ENCODE measurements at regions not wholly inside any gene's neighbourhood (a gene's known extent, or its start where the extent isn't known, plus 50 kb on each side); places are given as distances from the start of the nearest gene placed in this dataset.

DNA sequence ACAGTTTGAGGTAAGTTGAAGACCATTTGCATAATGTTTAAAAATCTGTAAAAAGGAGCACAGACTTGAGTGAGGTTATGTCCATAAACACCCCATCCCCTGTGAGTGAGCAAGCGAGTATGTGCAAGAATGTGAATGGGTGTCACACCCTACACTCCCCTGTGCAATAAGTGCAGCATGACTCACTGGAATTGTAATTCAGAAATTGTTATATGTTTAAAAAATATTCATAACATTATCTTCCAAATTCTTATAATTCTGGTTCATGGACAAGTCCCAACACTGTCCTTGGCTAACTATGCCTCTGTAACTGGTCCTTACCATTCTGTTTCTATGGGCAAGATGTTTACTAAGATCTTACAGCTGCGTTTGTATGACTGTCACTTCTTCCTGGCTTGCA, 207.8 kb upstream of the FAR2 start:
- DNase-seq = peak; percentile 44
- H3K27ac ChIP-seq (ENCODE audit: low read length) = no peak overlapping the region
- H3K36me3 ChIP-seq (ENCODE audit: control insufficient read depth, insufficient read depth, low read length) = no peaks in the 10 kb centered on the region
- no peaks in the 10 kb centered on the region for H3K9me3 ChIP-seq (replicated peaks; ENCODE audit: control insufficient read depth, low read depth, low read length)
- no peaks in the 10 kb centered on the region for H3K27me3 ChIP-seq (ENCODE audit: control insufficient read depth, insufficient read depth, low read length)
- no peaks in the 10 kb centered on the region for H3K4me1 ChIP-seq (ENCODE audit: control insufficient read depth, insufficient read depth, low read length)
- no CpG with 5 or more reads among the region's 2 CpGs for WGBS (ENCODE audit: insufficient coverage)
- no peak overlapping the region for H3K4me3 ChIP-seq (ENCODE audit: low read length)

- H3K36me3 ChIP-seq (ENCODE audit: control insufficient read depth, insufficient read depth, low read length) = no peaks in the 10 kb centered on the region
- 59% methylated on average over 6 of the region's 6 CpGs for WGBS (ENCODE audit: insufficient coverage)
- H3K27ac ChIP-seq (ENCODE audit: low read length) = no peak overlapping the region
- DNase-seq = no peak
- no peaks in the 10 kb centered on the region for H3K4me1 ChIP-seq (ENCODE audit: control insufficient read depth, insufficient read depth, low read length)
- H3K27me3 ChIP-seq (ENCODE audit: control insufficient read depth, insufficient read depth, low read length) = no peaks in the 10 kb centered on the region
- no peaks in the 10 kb centered on the region for H3K9me3 ChIP-seq (replicated peaks; ENCODE audit: control insufficient read depth, low read depth, low read length)
- no peak overlapping the region for H3K4me3 ChIP-seq (ENCODE audit: low read length)
Observed at GRCh38 chr12:28946361-28946760, 202.7 kb upstream of the FAR2 start.

DNA sequence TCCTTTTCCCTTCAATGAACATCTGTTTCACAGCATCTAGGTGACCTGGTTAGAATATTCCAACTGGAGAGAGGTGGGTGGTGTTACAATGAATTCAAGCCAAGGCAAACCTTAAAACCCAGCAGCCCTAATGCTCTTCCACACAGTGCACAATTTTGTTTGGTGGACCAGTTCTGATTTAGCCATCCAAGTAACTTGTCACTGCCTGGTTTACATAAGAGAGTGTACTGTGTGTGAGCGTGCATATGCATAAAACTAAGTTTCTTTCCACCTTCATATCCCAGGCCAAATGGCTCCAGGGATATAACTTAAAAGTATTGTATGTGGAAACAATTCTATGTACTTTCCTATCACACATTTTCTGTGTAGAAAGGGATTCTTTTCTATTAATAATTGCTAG, 200.4 kb upstream of the FAR2 start:
- no CpG with 5 or more reads among the region's 1 CpG for WGBS (ENCODE audit: insufficient coverage)
- Histone ChIP-seq H3K4me1 (ENCODE audit: control insufficient read depth, insufficient read depth, low read length) (no peaks in the 10 kb centered on the region), H3K27ac (ENCODE audit: low read length) (no peak overlapping the region), H3K4me3 (ENCODE audit: low read length) (no peak overlapping the region), H3K36me3 (ENCODE audit: control insufficient read depth, insufficient read depth, low read length) (no peaks in the 10 kb centered on the region), H3K27me3 (ENCODE audit: control insufficient read depth, insufficient read depth, low read length) (no peaks in the 10 kb centered on the region), H3K9me3 (replicated peaks; ENCODE audit: control insufficient read depth, low read depth, low read length) (no peaks in the 10 kb centered on the region)
- no peak for DNase-seq

GRCh38 chr12:28949184-28949583, 199.9 kb upstream of the FAR2 start:
- no peak overlapping the region for H3K27ac ChIP-seq (ENCODE audit: low read length)
- H3K4me1 ChIP-seq (ENCODE audit: control insufficient read depth, insufficient read depth, low read length) = no peaks in the 10 kb centered on the region
- H3K27me3 ChIP-seq (ENCODE audit: control insufficient read depth, insufficient read depth, low read length) = no peaks in the 10 kb centered on the region
- no CpG with 5 or more reads among the region's 1 CpG for WGBS (ENCODE audit: insufficient coverage)
- no peaks in the 10 kb centered on the region for H3K9me3 ChIP-seq (replicated peaks; ENCODE audit: control insufficient read depth, low read depth, low read length)
- no peak overlapping the region for H3K4me3 ChIP-seq (ENCODE audit: low read length)
- DNase-seq = no peak
- H3K36me3 ChIP-seq (ENCODE audit: control insufficient read depth, insufficient read depth, low read length) = no peaks in the 10 kb centered on the region

DNA sequence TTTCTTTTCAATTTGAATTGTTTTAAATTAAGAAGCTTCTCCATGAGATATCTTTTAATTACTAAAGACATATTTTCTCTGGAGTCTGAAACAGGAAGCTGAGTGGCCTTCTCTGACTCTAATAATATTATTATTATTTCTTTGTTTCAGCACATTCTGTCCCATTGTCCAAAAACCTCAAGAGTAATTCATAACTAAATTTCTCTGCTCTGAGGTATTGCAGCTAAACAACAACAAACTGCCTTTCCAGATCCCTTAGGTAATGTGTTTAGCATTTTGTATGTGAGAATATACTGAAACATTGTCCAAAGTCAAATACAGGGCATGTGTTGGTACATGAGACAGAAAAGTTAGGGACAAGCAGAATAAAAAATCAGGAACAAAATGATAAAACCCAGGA, 199.0 kb upstream of the FAR2 start:
- DNase-seq = no peak
- no peaks in the 10 kb centered on the region for H3K4me1 ChIP-seq (ENCODE audit: control insufficient read depth, insufficient read depth, low read length)
- no peak overlapping the region for H3K27ac ChIP-seq (ENCODE audit: low read length)
- H3K4me3 ChIP-seq (ENCODE audit: low read length) = no peak overlapping the region
- H3K9me3 ChIP-seq (replicated peaks; ENCODE audit: control insufficient read depth, low read depth, low read length) = no peaks in the 10 kb centered on the region
- no peaks in the 10 kb centered on the region for H3K36me3 ChIP-seq (ENCODE audit: control insufficient read depth, insufficient read depth, low read length)
- no peaks in the 10 kb centered on the region for H3K27me3 ChIP-seq (ENCODE audit: control insufficient read depth, insufficient read depth, low read length)

GRCh38 chr12:28951935-28952334, 197.1 kb upstream of the FAR2 start:
- 55% methylated on average over 1 of the region's 1 CpG for WGBS (ENCODE audit: insufficient coverage)
- Histone ChIP-seq H3K27me3 (ENCODE audit: control insufficient read depth, insufficient read depth, low read length) (no peaks in the 10 kb centered on the region), H3K36me3 (ENCODE audit: control insufficient read depth, insufficient read depth, low read length) (no peaks in the 10 kb centered on the region), H3K27ac (ENCODE audit: low read length) (no peak overlapping the region), H3K4me3 (ENCODE audit: low read length) (no peak overlapping the region), H3K9me3 (replicated peaks; ENCODE audit: control insufficient read depth, low read depth, low read length) (no peaks in the 10 kb centered on the region), H3K4me1 (ENCODE audit: control insufficient read depth, insufficient read depth, low read length) (no peaks in the 10 kb centered on the region)
- DNase-seq = no peak

DNA sequence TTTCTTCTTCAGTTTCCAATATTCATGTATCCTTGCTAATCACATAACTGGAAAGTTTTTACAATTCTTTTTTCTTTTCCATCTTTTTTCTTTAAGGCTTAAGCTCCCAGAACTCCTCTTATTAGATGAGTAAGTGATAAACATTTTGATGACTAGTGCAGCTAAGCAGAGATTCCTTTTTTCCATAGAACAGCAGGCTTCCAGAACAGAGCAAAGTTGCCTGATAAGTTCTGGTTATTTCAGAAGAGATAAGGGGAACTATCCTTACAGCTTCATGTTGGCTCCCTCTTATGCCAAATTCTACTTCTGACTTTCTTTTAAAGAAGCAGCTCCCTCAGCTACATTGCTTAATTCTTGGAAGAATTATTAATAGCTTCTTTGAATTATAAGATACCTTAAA, 194.7 kb upstream of the FAR2 start:
- H3K9me3 ChIP-seq (replicated peaks; ENCODE audit: control insufficient read depth, low read depth, low read length) = no peaks in the 10 kb centered on the region
- DNase-seq = peak; percentile 15
- H3K4me1 ChIP-seq (ENCODE audit: control insufficient read depth, insufficient read depth, low read length) = no peaks in the 10 kb centered on the region
- no peak overlapping the region for H3K4me3 ChIP-seq (ENCODE audit: low read length)
- no peak overlapping the region for H3K27ac ChIP-seq (ENCODE audit: low read length)
- H3K36me3 ChIP-seq (ENCODE audit: control insufficient read depth, insufficient read depth, low read length) = no peaks in the 10 kb centered on the region
- H3K27me3 ChIP-seq (ENCODE audit: control insufficient read depth, insufficient read depth, low read length) = no peaks in the 10 kb centered on the region

GRCh38 chr12:28955491-28955890, 193.6 kb upstream of the FAR2 start:
- H3K36me3 ChIP-seq (ENCODE audit: control insufficient read depth, insufficient read depth, low read length) = no peaks in the 10 kb centered on the region
- no peak overlapping the region for H3K27ac ChIP-seq (ENCODE audit: low read length)
- H3K9me3 ChIP-seq (replicated peaks; ENCODE audit: control insufficient read depth, low read depth, low read length) = no peaks in the 10 kb centered on the region
- no peak for DNase-seq
- H3K4me3 ChIP-seq (ENCODE audit: low read length) = no peak overlapping the region
- H3K4me1 ChIP-seq (ENCODE audit: control insufficient read depth, insufficient read depth, low read length) = no peaks in the 10 kb centered on the region
- WGBS (ENCODE audit: insufficient coverage) = no CpG with 5 or more reads among the region's 2 CpGs
- H3K27me3 ChIP-seq (ENCODE audit: control insufficient read depth, insufficient read depth, low read length) = no peaks in the 10 kb centered on the region

- Histone ChIP-seq H3K27ac (ENCODE audit: low read length) (no peak overlapping the region), H3K36me3 (ENCODE audit: control insufficient read depth, insufficient read depth, low read length) (no peaks in the 10 kb centered on the region), H3K4me1 (ENCODE audit: control insufficient read depth, insufficient read depth, low read length) (no peaks in the 10 kb centered on the region), H3K9me3 (replicated peaks; ENCODE audit: control insufficient read depth, low read depth, low read length) (no peaks in the 10 kb centered on the region), H3K27me3 (ENCODE audit: control insufficient read depth, insufficient read depth, low read length) (no peaks in the 10 kb centered on the region), H3K4me3 (ENCODE audit: low read length) (no peak overlapping the region)
- no peak for DNase-seq
Observed at GRCh38 chr12:28955931-28956330, 193.1 kb upstream of the FAR2 start.

GRCh38 chr12:28958553-28959195, 190.4 kb upstream of the FAR2 start:
- no peaks in the 10 kb centered on the region for H3K9me3 ChIP-seq (replicated peaks; ENCODE audit: control insufficient read depth, low read depth, low read length)
- no peaks in the 10 kb centered on the region for H3K36me3 ChIP-seq (ENCODE audit: control insufficient read depth, insufficient read depth, low read length)
- peak; percentile 46 for DNase-seq
- H3K4me1 ChIP-seq (ENCODE audit: control insufficient read depth, insufficient read depth, low read length) = no peaks in the 10 kb centered on the region
- H3K27ac ChIP-seq (ENCODE audit: low read length) = no peak overlapping the region
- H3K4me3 ChIP-seq (ENCODE audit: low read length) = no peak overlapping the region
- H3K27me3 ChIP-seq (ENCODE audit: control insufficient read depth, insufficient read depth, low read length) = no peaks in the 10 kb centered on the region
- WGBS (ENCODE audit: insufficient coverage) = no CpG with 5 or more reads among the region's 2 CpGs

DNA sequence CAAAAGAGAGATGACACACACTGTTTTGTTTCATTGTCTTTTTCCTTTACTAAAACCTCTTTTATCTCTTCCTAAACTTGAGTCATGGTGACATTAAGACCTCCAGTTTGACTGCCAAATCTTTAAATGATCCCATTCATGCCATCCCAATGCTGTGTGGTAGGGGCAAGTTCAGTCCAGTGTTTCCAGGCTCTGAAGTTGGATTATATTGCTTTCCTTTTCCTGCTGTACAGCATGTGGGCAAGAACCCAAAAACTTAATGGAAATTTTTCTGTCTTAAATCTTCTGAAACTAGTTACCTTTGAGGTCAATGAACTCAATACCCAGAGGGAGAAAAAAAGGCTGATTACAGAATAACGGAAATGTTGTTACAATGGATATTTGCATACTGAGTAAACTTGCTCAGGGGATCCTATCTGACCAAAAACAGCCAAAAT, 187.1 kb upstream of the FAR2 start:
- Histone ChIP-seq H3K9me3 (replicated peaks; ENCODE audit: control insufficient read depth, low read depth, low read length) (no peaks in the 10 kb centered on the region), H3K4me3 (ENCODE audit: low read length) (no peak overlapping the region), H3K4me1 (ENCODE audit: control insufficient read depth, insufficient read depth, low read length) (peaks cover 6% of the 10 kb centered on the region), H3K27me3 (ENCODE audit: control insufficient read depth, insufficient read depth, low read length) (no peaks in the 10 kb centered on the region), H3K27ac (ENCODE audit: low read length) (no peak overlapping the region), H3K36me3 (ENCODE audit: control insufficient read depth, insufficient read depth, low read length) (no peaks in the 10 kb centered on the region)
- DNase-seq = peak; percentile 78
- WGBS (ENCODE audit: insufficient coverage) = no CpG with 5 or more reads among the region's 1 CpG
